ENCODE measurements at regions not wholly inside any gene's neighbourhood (a gene's known extent, or its start where the extent isn't known, plus 50 kb on each side); places are given as distances from the start of the nearest gene placed in this dataset.
"Not testable (repeated sequence)": the region's sequence is repeated elsewhere in the genome, so short reads cannot be mapped to it uniquely, and the experiment has no call there.

DNA sequence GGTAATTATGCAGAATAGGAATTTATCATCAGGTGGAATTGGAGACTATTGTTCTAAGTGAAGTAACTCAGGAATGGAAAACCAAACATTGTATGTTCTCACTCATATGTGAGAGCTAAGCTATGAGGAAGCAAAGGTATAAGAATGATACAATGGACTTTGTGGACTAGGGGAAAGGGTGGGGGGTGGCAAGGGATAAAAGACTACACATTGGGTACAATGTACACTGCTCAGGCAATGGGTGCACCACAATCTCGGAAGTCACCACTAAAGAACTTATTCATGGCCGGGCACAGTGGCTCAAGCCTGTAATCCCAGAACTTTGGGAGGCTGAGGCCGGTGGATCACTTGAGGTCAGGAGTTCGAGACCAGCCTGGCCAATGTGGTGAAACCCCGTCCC, 51.6 kb upstream of the MIER3 start:
- H3K9ac ChIP-seq (replicated peaks in 1 of 4; ENCODE audit: extremely low read depth in 1 of 4, low read depth in 3 of 4, low read length in 3 of 4); H4K5ac ChIP-seq (ENCODE audit: insufficient read length, low read depth, low read length); H2BK5ac ChIP-seq (ENCODE audit: low read depth, low read length); H3K4ac ChIP-seq (replicated peaks; ENCODE audit: insufficient read length, low read depth, low read length); H2AK5ac ChIP-seq (ENCODE audit: low read depth, low read length); H3K79me2 ChIP-seq (ENCODE audit: control insufficient read depth in 1 of 2, insufficient read depth in 2 of 2, low read length in 2 of 2); H3K9me3 ChIP-seq (ENCODE audit: insufficient read depth in 2 of 2, low read depth in 1 of 2, low read length in 1 of 2); H3K23ac ChIP-seq (ENCODE audit: insufficient read length); H3K14ac ChIP-seq (ENCODE audit: insufficient read length); H3K56ac ChIP-seq (replicated peaks; ENCODE audit: insufficient read length, low read depth, low read length); H2BK120ac ChIP-seq (replicated peaks; ENCODE audit: low read depth, low read length); H4K20me1 ChIP-seq (replicated peaks in 1 of 2; ENCODE audit: control insufficient read depth in 1 of 2, insufficient read depth in 2 of 2, low read length in 2 of 2); H3K4me2 ChIP-seq (ENCODE audit: insufficient read depth in 1 of 2, low read depth in 2 of 2, low read length in 2 of 2); H3K79me1 ChIP-seq (ENCODE audit: low read depth, low read length); H3K4me3 ChIP-seq (ENCODE audit: extremely low read depth in 1 of 4, insufficient read depth in 2 of 4, low read depth in 3 of 4, low read length in 4 of 4); H3K23me2 ChIP-seq (ENCODE audit: low read depth, low read length); H2BK12ac ChIP-seq (ENCODE audit: low read depth, low read length); DNase-seq (ENCODE audit: low read depth in 1 of 2, low spot score in 2 of 2); H3K27me3 ChIP-seq (replicated peaks in 1 of 4; ENCODE audit: control insufficient read depth in 3 of 4, extremely low read depth in 1 of 4, insufficient read depth in 3 of 4, low read length in 3 of 4); H3K27ac ChIP-seq (ENCODE audit: low read depth, low read length); POLR2A ChIA-PET (ENCODE audit: partially characterized antibody); H2BK20ac ChIP-seq (ENCODE audit: low read length); H3K36me3 ChIP-seq (ENCODE audit: control insufficient read depth in 2 of 4, insufficient read depth in 4 of 4, low read length in 3 of 4); H4K91ac ChIP-seq (replicated peaks; ENCODE audit: insufficient read length, low read length); FAIRE-seq; H2AFZ ChIP-seq (ENCODE audit: low read length); H4K8ac ChIP-seq (ENCODE audit: extremely low read depth, insufficient read depth, low read length); H3K4me1 ChIP-seq (replicated peaks in 1 of 4; ENCODE audit: control insufficient read depth in 3 of 4, insufficient read depth in 4 of 4, low read length in 3 of 4); H3K18ac ChIP-seq (ENCODE audit: extremely low read depth, low read length); H2BK15ac ChIP-seq (ENCODE audit: low read length): not testable (repeated sequence)
- 90% methylated on average over 5 of the region's 5 CpGs; no CpG with 5 or more reads in 1 of the 2 experiments for WGBS, 2 experiments (ENCODE audit: extremely low coverage in 1 of 2, insufficient coverage in 1 of 2, insufficient read length in 1 of 2, insufficient replicate concordance in 2 of 2, low coverage in 1 of 2, low lambda C conversion rate in 2 of 2, missing lambda C conversion rate in 1 of 2)
- CTCF ChIA-PET (ENCODE audit: partially characterized antibody): interaction anchor here (0.9 to 2.0 kb wide), 2 partner anchors 9 to 92 kb away, joined by 3 to 10 read pairs; no protein-coding TSS in a partner anchor
